ENCODE measurements at regions not wholly inside any gene's neighbourhood (a gene's known extent, or its start where the extent isn't known, plus 50 kb on each side); places are given as distances from the start of the nearest gene placed in this dataset.

- no peak for DNase-seq (ENCODE audit: low read depth in 1 of 2, low spot score in 1 of 2)
- Histone ChIP-seq H3K27me3 (ENCODE audit: insufficient read depth, poor library complexity, severe bottlenecking) (no peaks in the 10 kb centered on the region), H3K27ac (replicated peaks) (no peak overlapping the region), H3K4me3 (replicated peaks; ENCODE audit: insufficient read depth, low read length) (no peak overlapping the region)
- TF ChIP-seq SPI1 (IDR thresholded peaks at IDR 0.05; ENCODE audit: borderline replicate concordance, low read depth) = no peak
- no peak for TF ChIP-seq GABPA (IDR thresholded peaks at IDR 0.05; ENCODE audit: low read depth)
- no peak for TF ChIP-seq REST (IDR thresholded peaks at IDR 0.05; ENCODE audit: insufficient replicate concordance, low read depth)
- TF ChIP-seq POLR2AphosphoS5 (IDR thresholded peaks at IDR 0.05; ENCODE audit: low read depth) = no peak
- TF ChIP-seq CTCF (IDR thresholded peaks at IDR 0.05; ENCODE audit: insufficient read depth, low read length) = no peak
These were observed 1485.7 kb downstream of the KCNT2 start for GRCh38 chr1:195122497-195122896.

- H3K27me3 ChIP-seq (ENCODE audit: insufficient read depth, poor library complexity, severe bottlenecking) = no peaks in the 10 kb centered on the region
- H3K27ac ChIP-seq (replicated peaks) = no peak overlapping the region
- no peak for DNase-seq (ENCODE audit: low read depth in 1 of 2, low spot score in 1 of 2)
- H3K4me3 ChIP-seq (replicated peaks; ENCODE audit: insufficient read depth, low read length) = no peak overlapping the region
- TF ChIP-seq REST (IDR thresholded peaks at IDR 0.05; ENCODE audit: insufficient replicate concordance, low read depth) (peak; percentile 88), SPI1 (IDR thresholded peaks at IDR 0.05; ENCODE audit: borderline replicate concordance, low read depth) (no peak), POLR2AphosphoS5 (IDR thresholded peaks at IDR 0.05; ENCODE audit: low read depth) (no peak), CTCF (IDR thresholded peaks at IDR 0.05; ENCODE audit: insufficient read depth, low read length) (no peak)
These were observed 1494.8 kb downstream of the KCNT2 start for GRCh38 chr1:195113471-195113870.

GRCh38 chr1:195105773-195106172, 1502.5 kb downstream of the KCNT2 start:
- H3K27ac ChIP-seq (replicated peaks) = no peak overlapping the region
- H3K4me3 ChIP-seq (replicated peaks; ENCODE audit: insufficient read depth, low read length) = no peak overlapping the region
- TF ChIP-seq POLR2AphosphoS5 (IDR thresholded peaks at IDR 0.05; ENCODE audit: low read depth) (no peak), GABPA (IDR thresholded peaks at IDR 0.05; ENCODE audit: low read depth) (no peak), SPI1 (IDR thresholded peaks at IDR 0.05; ENCODE audit: borderline replicate concordance, low read depth) (no peak), CTCF (IDR thresholded peaks at IDR 0.05; ENCODE audit: insufficient read depth, low read length) (no peak), REST (IDR thresholded peaks at IDR 0.05; ENCODE audit: insufficient replicate concordance, low read depth) (no peak)
- no peak for DNase-seq (ENCODE audit: low read depth in 1 of 2, low spot score in 1 of 2)
- no peaks in the 10 kb centered on the region for H3K27me3 ChIP-seq (ENCODE audit: insufficient read depth, poor library complexity, severe bottlenecking)

Measured in HL-60 (cell line).